Suprapubic skin (tissue), 4 donors: ENCODE measurements at regions not wholly inside any gene's neighbourhood (a gene's known extent, or its start where the extent isn't known, plus 50 kb on each side); places are given as distances from the start of the nearest gene placed in this dataset.
"Not testable (repeated sequence)": the region's sequence is repeated elsewhere in the genome, so short reads cannot be mapped to it uniquely, and the experiment has no call there.

ENCODE experiments used
- DNase-seq, 2 donors: peaks; one replicate each; pipeline ENCODE4 v3.0.0-alpha.2; 2019; ENCODE audit warnings: low spot score in 2 of 2
- H3K27ac ChIP-seq: fragments of 200-600 bp; sonication (generic); one replicate; pipeline ENCODE4 v1.5.1; 2019
- H3K27me3 ChIP-seq: fragments of 200-600 bp; sonication (generic); one replicate; pipeline ENCODE4 v1.5.1; 2019
- H3K36me3 ChIP-seq: fragments of 200-600 bp; sonication (generic); one replicate; pipeline ENCODE4 v1.5.1; 2019
- H3K4me1 ChIP-seq: fragments of 200-600 bp; sonication (generic); one replicate; pipeline ENCODE4 v1.5.1; 2019
- H3K4me3 ChIP-seq: fragments of 200-600 bp; sonication (generic); one replicate; pipeline ENCODE4 v1.5.1; 2019; ENCODE audit warnings: mild to moderate bottlenecking
- H3K9me3 ChIP-seq: fragments of 200-600 bp; sonication (generic); one replicate; pipeline ENCODE4 v1.5.1; 2019
- WGBS: methylation state at CpG from one replicate; pipeline ENCODE4 v1.1.5; 2018; 5-methylcytosine and 5-hydroxymethylcytosine counted together

- not testable (repeated sequence) for H3K27me3 ChIP-seq, DNase-seq, H3K4me3 ChIP-seq, H3K9me3 ChIP-seq, H3K27ac ChIP-seq, H3K4me1 ChIP-seq, H3K36me3 ChIP-seq
- 72% methylated on average over 6 of the region's 6 CpGs for WGBS
Measured at GRCh38 chr15:21063512-21063911, 197.4 kb upstream of the POTEB2 start.

GRCh38 chr15:21062619-21063163, 196.6 kb upstream of the POTEB2 start:
- DNase-seq, H3K27me3 ChIP-seq: not testable (repeated sequence)
- WGBS: 14% methylated on average over 1 of the region's 6 CpGs

GRCh38 chr15:21051866-21052265, 185.8 kb upstream of the POTEB2 start:
- no CpG with 5 or more reads among the region's 5 CpGs for WGBS

More at GRCh38 chr15:21062619-21063163, 196.6 kb upstream of the POTEB2 start:
- not testable (repeated sequence) for H3K36me3 ChIP-seq, H3K27ac ChIP-seq, H3K4me1 ChIP-seq, H3K4me3 ChIP-seq, H3K9me3 ChIP-seq

GRCh38 chr15:21031703-21032102, 165.6 kb upstream of the POTEB2 start:
- H3K27me3 ChIP-seq, H3K27ac ChIP-seq, H3K4me1 ChIP-seq, H3K4me3 ChIP-seq, H3K36me3 ChIP-seq, H3K9me3 ChIP-seq, DNase-seq: not testable (repeated sequence)
- no CpG with 5 or more reads among the region's 2 CpGs for WGBS

More at GRCh38 chr15:21051866-21052265, 185.8 kb upstream of the POTEB2 start:
- H3K9me3 ChIP-seq, H3K4me1 ChIP-seq, H3K27me3 ChIP-seq, H3K4me3 ChIP-seq, DNase-seq, H3K36me3 ChIP-seq, H3K27ac ChIP-seq: not testable (repeated sequence)

DNA sequence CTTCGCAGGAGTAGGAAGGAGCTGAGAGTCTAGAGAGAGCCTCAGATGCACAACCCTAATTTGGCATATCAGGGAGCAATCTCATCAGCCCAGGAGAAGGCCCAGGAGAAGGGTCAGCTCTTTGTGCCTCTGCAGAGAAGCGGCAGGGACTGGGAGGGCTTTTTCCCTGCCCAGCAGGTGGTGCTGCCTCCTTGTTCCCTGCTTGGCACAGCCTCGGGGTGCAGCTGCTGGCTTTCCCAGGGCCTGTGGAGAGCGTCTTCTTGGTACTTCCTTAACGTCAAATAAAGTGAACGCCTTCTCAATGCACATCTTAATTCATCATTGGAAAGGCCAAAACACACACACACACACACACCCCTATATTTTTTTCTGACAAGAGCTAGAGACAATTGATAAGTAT, 162.9 kb upstream of the POTEB2 start:
- not testable (repeated sequence) for H3K9me3 ChIP-seq, H3K36me3 ChIP-seq, H3K4me3 ChIP-seq, H3K4me1 ChIP-seq, H3K27me3 ChIP-seq, H3K27ac ChIP-seq, DNase-seq
- no CpG with 5 or more reads among the region's 6 CpGs for WGBS

GRCh38 chr15:21027942-21028341, 161.8 kb upstream of the POTEB2 start:
- not testable (repeated sequence) for DNase-seq, H3K4me3 ChIP-seq, H3K27ac ChIP-seq, H3K27me3 ChIP-seq, H3K4me1 ChIP-seq, H3K36me3 ChIP-seq, H3K9me3 ChIP-seq
- no CpG with 5 or more reads among the region's 9 CpGs for WGBS

DNA sequence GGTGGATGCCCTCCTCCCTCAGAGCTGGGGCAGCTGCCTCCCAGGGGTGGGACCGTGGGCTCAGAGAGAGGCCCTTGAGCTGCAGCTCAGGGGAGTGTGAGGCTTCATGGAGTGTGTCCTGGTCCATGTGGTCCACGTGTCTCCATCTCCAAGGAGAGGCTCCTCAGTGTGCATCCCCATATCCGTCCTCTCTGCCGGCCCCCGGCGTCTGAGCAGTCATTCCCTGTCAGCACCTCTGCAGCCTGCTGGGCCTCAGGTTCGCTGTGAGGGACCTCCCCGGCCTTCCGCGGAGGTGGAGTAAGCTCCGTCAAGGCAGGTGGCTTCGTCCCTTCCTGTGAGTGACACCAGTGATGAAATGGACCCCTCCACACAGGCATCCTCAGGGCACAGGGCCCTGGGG, 160.7 kb upstream of the POTEB2 start:
- H3K36me3 ChIP-seq, H3K4me3 ChIP-seq, H3K9me3 ChIP-seq, H3K27me3 ChIP-seq, DNase-seq, H3K27ac ChIP-seq, H3K4me1 ChIP-seq: not testable (repeated sequence)
- WGBS: no CpG with 5 or more reads among the region's 12 CpGs

- WGBS: no CpG with 5 or more reads among the region's 18 CpGs
- not testable (repeated sequence) for H3K27ac ChIP-seq
Measured at GRCh38 chr15:21024235-21024987, 158.3 kb upstream of the POTEB2 start.

DNA sequence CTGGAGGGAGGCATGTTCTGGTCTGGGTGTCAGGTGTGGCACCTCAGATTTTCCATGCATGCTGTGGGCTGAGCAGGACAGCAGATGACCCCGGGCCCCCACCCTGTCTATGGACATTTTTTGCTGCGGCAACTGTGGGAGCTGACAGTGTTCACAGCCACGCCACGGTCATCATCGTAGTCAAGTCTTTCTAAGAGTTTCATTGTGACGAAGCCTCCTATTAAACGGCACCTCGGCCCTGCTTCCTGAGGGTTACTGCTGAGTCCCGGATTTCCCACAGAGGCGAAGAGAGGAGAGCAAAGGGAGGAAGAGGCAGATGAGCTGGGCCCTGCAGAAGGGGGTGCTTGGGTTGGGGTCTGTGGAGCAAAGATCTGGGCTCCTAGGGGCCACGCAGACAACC, 152.1 kb upstream of the POTEB2 start:
- H3K27me3 ChIP-seq, H3K36me3 ChIP-seq, H3K27ac ChIP-seq, H3K4me3 ChIP-seq, H3K4me1 ChIP-seq, DNase-seq, H3K9me3 ChIP-seq: not testable (repeated sequence)
- whole genome bisulfite sequencing: no CpG with 5 or more reads among the region's 11 CpGs

More at GRCh38 chr15:21024235-21024987, 158.3 kb upstream of the POTEB2 start:
- not testable (repeated sequence) for DNase-seq, H3K4me1 ChIP-seq, H3K4me3 ChIP-seq, H3K36me3 ChIP-seq, H3K9me3 ChIP-seq, H3K27me3 ChIP-seq

DNA sequence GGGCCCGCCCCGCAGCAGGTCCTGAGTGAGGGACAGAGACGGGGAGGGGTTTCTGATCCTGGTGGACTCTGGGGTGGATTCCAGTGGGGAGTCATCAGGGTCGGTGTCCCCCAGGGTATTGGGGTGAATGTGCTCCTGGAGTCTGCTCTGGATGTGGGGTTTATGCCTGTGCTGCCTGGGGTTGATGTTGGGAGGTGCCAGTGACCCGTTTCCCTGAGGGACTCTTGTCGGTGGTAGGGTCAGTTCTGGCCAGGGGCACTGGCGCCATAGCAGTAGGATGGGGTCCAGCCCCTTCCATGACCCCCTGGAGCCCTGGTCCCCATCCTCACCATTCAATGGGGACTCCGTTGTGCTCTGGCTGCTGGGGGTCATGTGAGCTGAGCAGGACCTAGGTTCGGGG, 151.2 kb upstream of the POTEB2 start:
- not testable (repeated sequence) for H3K9me3 ChIP-seq, H3K4me1 ChIP-seq, DNase-seq, H3K27ac ChIP-seq, H3K4me3 ChIP-seq, H3K36me3 ChIP-seq, H3K27me3 ChIP-seq
- no CpG with 5 or more reads among the region's 9 CpGs for WGBS

GRCh38 chr15:21016589-21016988, 150.5 kb upstream of the POTEB2 start:
- not testable (repeated sequence) for DNase-seq, H3K27me3 ChIP-seq, H3K27ac ChIP-seq, H3K9me3 ChIP-seq, H3K4me3 ChIP-seq, H3K4me1 ChIP-seq, H3K36me3 ChIP-seq
- no CpG with 5 or more reads among the region's 4 CpGs for WGBS

- not testable (repeated sequence) for H3K4me3 ChIP-seq, H3K9me3 ChIP-seq, H3K27me3 ChIP-seq, H3K27ac ChIP-seq, DNase-seq, H3K36me3 ChIP-seq, H3K4me1 ChIP-seq
- WGBS: no CpG with 5 or more reads among the region's 8 CpGs
Measured at GRCh38 chr15:21015171-21015570, 149.1 kb upstream of the POTEB2 start.

DNA sequence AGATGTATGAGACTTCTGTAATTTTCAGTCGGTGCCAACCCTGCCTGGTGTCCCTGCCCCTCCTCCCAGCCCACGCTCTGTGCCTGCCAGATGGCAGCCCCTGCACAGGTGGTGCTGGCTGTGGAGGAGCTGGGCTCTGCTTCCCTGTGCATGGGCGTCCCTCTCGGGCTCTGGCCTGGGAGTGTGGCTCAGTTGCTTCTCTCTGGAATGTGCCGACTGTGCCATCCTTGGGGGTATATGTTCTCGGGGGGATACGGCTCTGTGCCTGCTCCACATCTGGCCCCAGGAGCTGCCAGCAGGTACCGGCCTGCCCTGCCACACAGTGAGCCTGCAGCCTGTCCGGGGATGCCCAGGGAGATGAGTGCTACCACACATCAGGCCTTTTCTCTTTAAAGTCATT, 147.2 kb upstream of the POTEB2 start:
- not testable (repeated sequence) for H3K4me3 ChIP-seq, H3K9me3 ChIP-seq, H3K36me3 ChIP-seq, H3K4me1 ChIP-seq, DNase-seq, H3K27me3 ChIP-seq, H3K27ac ChIP-seq
- no CpG with 5 or more reads among the region's 9 CpGs for WGBS

- not testable (repeated sequence) for H3K27ac ChIP-seq, H3K4me1 ChIP-seq, DNase-seq, H3K9me3 ChIP-seq, H3K36me3 ChIP-seq, H3K27me3 ChIP-seq, H3K4me3 ChIP-seq
- no CpG with 5 or more reads among the region's 7 CpGs for WGBS
Measured at GRCh38 chr15:21009651-21010050, 143.5 kb upstream of the POTEB2 start.

- H3K4me1 ChIP-seq, H3K36me3 ChIP-seq, DNase-seq, H3K9me3 ChIP-seq, H3K27me3 ChIP-seq, H3K4me3 ChIP-seq, H3K27ac ChIP-seq: not testable (repeated sequence)
- WGBS: no CpG with 5 or more reads among the region's 1 CpG
Measured at GRCh38 chr15:21003459-21003858, 137.3 kb upstream of the POTEB2 start.
